Transverse colon (tissue), 3 donors: ENCODE measurements at regions not wholly inside any gene's neighbourhood (a gene's known extent, or its start where the extent isn't known, plus 50 kb on each side); places are given as distances from the start of the nearest gene placed in this dataset.

ENCODE experiments used
- CTCF ChIP-seq, 5 experiments: fragments of 200-600 bp in 3 of 5; fragments of 450-650 bp in 2 of 5; sonication (generic) in 3 of 5; IDR thresholded peaks; 1 replicate in 2 of 5; 2 replicates in 3 of 5; pipeline ENCODE4 v1.5.1; 2016 to 2017; ENCODE audit warnings: antibody characterized with exemption in 5 of 5, inconsistent platforms in 3 of 5, mild to moderate bottlenecking in 2 of 5, moderate library complexity in 1 of 5
- POLR2A ChIP-seq: fragments of 450-650 bp; IDR thresholded peaks from one replicate; pipeline ENCODE4 v1.6.1; 2016; ENCODE audit warnings: antibody characterized with exemption, mild to moderate bottlenecking, moderate library complexity

DNA sequence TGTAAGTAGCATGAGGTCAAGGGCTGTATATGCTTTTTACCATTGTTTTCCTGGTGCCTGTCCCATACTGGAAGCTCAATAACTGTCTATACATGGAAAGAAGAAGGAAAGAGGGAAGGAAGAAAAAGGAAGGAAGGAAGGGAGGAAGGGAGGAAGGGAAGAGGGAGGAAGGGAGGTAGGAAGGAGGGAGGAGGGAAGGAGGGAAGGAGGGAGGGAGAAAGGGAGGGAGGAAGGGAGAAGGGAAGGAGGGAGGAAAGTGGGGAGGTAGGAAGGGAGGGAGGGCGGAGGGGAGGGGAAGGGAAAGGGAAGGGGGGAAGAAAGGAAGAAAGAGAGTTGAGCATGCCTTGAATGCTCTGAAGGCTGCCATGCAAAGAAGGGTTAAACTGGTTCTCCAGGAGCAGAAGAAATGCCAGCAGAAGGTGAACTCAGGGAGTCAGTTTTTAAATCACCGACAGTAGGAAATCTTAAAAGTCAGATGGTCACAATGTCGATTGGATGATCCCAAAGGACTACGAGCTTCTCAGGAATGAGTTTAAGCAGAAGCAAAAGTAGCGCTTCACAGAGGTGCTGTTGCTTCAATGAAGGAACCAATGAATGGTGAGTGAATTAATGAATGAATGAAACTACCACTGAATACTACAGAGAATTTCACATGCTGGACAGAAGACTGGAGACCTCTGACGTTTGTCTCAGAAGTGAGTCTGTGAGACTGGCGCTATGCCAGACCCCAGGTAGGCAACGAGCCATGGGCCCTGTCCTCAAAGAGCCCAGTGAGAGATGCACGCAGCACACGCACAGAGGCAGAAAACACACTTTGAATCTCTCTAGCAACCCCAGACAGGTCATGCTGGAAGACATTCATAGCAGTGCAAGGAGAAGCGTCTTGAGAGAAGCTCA is 117.6 kb downstream of the MRPL14 start:
- TF ChIP-seq POLR2A (no peak), CTCF (IDR thresholded peaks at IDR 0.05) (no peak)
